GM23338 (cell line): ENCODE measurements at regions not wholly inside any gene's neighbourhood (a gene's known extent, or its start where the extent isn't known, plus 50 kb on each side); places are given as distances from the start of the nearest gene placed in this dataset.

Source experiments
- CREB1 ChIP-seq: fragments of 250-450 bp; sonication (Bioruptor Pico); IDR thresholded peaks from 2 replicates; pipeline ENCODE4 v1.5.0; 2020; ENCODE audit warnings: low read depth, mild to moderate bottlenecking, moderate library complexity
- ETS1 ChIP-seq: IDR thresholded peaks from 2 replicates; pipeline ENCODE4 v1.6.1; 2016; ENCODE audit warnings: antibody characterized with exemption
- EZH2 ChIP-seq: fragments of 200-600 bp; sonication (generic); IDR thresholded peaks from one replicate; pipeline ENCODE4 v1.8.0; 2017; ENCODE audit warnings: antibody characterized with exemption, mild to moderate bottlenecking, low read depth; ENCODE audit not compliant: unreplicated experiment
- EZH2phosphoT487 ChIP-seq: fragments of 200-600 bp; sonication (generic); IDR thresholded peaks from one replicate; pipeline ENCODE4 v1.8.1; 2018; ENCODE audit warnings: antibody characterized with exemption; ENCODE audit not compliant: unreplicated experiment
- JUNB ChIP-seq: IDR thresholded peaks from one replicate; pipeline ENCODE4 v1.6.1; 2016; ENCODE audit warnings: antibody characterized with exemption; ENCODE audit not compliant: unreplicated experiment
- NANOG ChIP-seq: IDR thresholded peaks from 2 replicates; pipeline ENCODE4 v1.6.1; 2016; ENCODE audit warnings: antibody characterized with exemption, borderline replicate concordance
- POLR2AphosphoS5 ChIP-seq: IDR thresholded peaks from 2 replicates; pipeline ENCODE4 v1.6.1; 2016; ENCODE audit warnings: antibody characterized with exemption, low read depth
- STAT1 ChIP-seq: IDR thresholded peaks from one replicate; pipeline ENCODE4 v1.6.1; 2016; ENCODE audit warnings: antibody characterized with exemption; ENCODE audit not compliant: unreplicated experiment
- ZNF114 ChIP-seq: fragments of 250-450 bp; sonication (Bioruptor Pico); IDR thresholded peaks from 2 replicates; pipeline ENCODE4 v1.5.0; 2020; ENCODE audit warnings: mild to moderate bottlenecking, moderate library complexity
- ZNF331 ChIP-seq: fragments of 250-450 bp; sonication (Bioruptor Pico); IDR thresholded peaks from 2 replicates; pipeline ENCODE4 v1.5.0; 2020; ENCODE audit warnings: low read depth, mild to moderate bottlenecking, moderate library complexity
- TF ChIP-seq, protein P1 (sequence below), 2 experiments: fragments of 200-600 bp in 1 of 2; sonication (generic) in 1 of 2; conservative IDR thresholded peaks; 2 replicates each; pipeline versions ENCODE4 v1.5.1 to v1.6.1; 2016 to 2017; ENCODE audit warnings: antibody characterized with exemption in 2 of 2, low read depth in 2 of 2, mild to moderate bottlenecking in 2 of 2, moderate library complexity in 1 of 2
- TF ChIP-seq, protein P2 (sequence below): IDR thresholded peaks from one replicate; pipeline ENCODE4 v1.6.1; 2018; ENCODE audit warnings: antibody characterized with exemption; ENCODE audit not compliant: unreplicated experiment
- TF ChIP-seq, protein P3 (sequence below): fragments of 250-450 bp; sonication (Bioruptor Pico); IDR thresholded peaks from 2 replicates; pipeline ENCODE4 v1.5.0; 2020; ENCODE audit warnings: mild to moderate bottlenecking, moderate library complexity

- no peak for TF ChIP-seq EZH2
- TF ChIP-seq, protein P1, sequence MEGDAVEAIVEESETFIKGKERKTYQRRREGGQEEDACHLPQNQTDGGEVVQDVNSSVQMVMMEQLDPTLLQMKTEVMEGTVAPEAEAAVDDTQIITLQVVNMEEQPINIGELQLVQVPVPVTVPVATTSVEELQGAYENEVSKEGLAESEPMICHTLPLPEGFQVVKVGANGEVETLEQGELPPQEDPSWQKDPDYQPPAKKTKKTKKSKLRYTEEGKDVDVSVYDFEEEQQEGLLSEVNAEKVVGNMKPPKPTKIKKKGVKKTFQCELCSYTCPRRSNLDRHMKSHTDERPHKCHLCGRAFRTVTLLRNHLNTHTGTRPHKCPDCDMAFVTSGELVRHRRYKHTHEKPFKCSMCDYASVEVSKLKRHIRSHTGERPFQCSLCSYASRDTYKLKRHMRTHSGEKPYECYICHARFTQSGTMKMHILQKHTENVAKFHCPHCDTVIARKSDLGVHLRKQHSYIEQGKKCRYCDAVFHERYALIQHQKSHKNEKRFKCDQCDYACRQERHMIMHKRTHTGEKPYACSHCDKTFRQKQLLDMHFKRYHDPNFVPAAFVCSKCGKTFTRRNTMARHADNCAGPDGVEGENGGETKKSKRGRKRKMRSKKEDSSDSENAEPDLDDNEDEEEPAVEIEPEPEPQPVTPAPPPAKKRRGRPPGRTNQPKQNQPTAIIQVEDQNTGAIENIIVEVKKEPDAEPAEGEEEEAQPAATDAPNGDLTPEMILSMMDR (conservative IDR thresholded peaks at IDR 0.05; ENCODE audit: low read depth in 2 of 2): no peak
- no peak for TF ChIP-seq CREB1 (CRISPR knock-in tag)
- TF ChIP-seq, protein P2, sequence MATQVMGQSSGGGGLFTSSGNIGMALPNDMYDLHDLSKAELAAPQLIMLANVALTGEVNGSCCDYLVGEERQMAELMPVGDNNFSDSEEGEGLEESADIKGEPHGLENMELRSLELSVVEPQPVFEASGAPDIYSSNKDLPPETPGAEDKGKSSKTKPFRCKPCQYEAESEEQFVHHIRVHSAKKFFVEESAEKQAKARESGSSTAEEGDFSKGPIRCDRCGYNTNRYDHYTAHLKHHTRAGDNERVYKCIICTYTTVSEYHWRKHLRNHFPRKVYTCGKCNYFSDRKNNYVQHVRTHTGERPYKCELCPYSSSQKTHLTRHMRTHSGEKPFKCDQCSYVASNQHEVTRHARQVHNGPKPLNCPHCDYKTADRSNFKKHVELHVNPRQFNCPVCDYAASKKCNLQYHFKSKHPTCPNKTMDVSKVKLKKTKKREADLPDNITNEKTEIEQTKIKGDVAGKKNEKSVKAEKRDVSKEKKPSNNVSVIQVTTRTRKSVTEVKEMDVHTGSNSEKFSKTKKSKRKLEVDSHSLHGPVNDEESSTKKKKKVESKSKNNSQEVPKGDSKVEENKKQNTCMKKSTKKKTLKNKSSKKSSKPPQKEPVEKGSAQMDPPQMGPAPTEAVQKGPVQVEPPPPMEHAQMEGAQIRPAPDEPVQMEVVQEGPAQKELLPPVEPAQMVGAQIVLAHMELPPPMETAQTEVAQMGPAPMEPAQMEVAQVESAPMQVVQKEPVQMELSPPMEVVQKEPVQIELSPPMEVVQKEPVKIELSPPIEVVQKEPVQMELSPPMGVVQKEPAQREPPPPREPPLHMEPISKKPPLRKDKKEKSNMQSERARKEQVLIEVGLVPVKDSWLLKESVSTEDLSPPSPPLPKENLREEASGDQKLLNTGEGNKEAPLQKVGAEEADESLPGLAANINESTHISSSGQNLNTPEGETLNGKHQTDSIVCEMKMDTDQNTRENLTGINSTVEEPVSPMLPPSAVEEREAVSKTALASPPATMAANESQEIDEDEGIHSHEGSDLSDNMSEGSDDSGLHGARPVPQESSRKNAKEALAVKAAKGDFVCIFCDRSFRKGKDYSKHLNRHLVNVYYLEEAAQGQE: no peak
- no peak for TF ChIP-seq POLR2AphosphoS5
- no peak for TF ChIP-seq JUNB
- no peak for TF ChIP-seq EZH2phosphoT487
- TF ChIP-seq ETS1: no peak
- TF ChIP-seq ZNF331 (CRISPR knock-in tag): no peak
- TF ChIP-seq NANOG: no peak
- TF ChIP-seq STAT1: no peak
- TF ChIP-seq, protein P3, sequence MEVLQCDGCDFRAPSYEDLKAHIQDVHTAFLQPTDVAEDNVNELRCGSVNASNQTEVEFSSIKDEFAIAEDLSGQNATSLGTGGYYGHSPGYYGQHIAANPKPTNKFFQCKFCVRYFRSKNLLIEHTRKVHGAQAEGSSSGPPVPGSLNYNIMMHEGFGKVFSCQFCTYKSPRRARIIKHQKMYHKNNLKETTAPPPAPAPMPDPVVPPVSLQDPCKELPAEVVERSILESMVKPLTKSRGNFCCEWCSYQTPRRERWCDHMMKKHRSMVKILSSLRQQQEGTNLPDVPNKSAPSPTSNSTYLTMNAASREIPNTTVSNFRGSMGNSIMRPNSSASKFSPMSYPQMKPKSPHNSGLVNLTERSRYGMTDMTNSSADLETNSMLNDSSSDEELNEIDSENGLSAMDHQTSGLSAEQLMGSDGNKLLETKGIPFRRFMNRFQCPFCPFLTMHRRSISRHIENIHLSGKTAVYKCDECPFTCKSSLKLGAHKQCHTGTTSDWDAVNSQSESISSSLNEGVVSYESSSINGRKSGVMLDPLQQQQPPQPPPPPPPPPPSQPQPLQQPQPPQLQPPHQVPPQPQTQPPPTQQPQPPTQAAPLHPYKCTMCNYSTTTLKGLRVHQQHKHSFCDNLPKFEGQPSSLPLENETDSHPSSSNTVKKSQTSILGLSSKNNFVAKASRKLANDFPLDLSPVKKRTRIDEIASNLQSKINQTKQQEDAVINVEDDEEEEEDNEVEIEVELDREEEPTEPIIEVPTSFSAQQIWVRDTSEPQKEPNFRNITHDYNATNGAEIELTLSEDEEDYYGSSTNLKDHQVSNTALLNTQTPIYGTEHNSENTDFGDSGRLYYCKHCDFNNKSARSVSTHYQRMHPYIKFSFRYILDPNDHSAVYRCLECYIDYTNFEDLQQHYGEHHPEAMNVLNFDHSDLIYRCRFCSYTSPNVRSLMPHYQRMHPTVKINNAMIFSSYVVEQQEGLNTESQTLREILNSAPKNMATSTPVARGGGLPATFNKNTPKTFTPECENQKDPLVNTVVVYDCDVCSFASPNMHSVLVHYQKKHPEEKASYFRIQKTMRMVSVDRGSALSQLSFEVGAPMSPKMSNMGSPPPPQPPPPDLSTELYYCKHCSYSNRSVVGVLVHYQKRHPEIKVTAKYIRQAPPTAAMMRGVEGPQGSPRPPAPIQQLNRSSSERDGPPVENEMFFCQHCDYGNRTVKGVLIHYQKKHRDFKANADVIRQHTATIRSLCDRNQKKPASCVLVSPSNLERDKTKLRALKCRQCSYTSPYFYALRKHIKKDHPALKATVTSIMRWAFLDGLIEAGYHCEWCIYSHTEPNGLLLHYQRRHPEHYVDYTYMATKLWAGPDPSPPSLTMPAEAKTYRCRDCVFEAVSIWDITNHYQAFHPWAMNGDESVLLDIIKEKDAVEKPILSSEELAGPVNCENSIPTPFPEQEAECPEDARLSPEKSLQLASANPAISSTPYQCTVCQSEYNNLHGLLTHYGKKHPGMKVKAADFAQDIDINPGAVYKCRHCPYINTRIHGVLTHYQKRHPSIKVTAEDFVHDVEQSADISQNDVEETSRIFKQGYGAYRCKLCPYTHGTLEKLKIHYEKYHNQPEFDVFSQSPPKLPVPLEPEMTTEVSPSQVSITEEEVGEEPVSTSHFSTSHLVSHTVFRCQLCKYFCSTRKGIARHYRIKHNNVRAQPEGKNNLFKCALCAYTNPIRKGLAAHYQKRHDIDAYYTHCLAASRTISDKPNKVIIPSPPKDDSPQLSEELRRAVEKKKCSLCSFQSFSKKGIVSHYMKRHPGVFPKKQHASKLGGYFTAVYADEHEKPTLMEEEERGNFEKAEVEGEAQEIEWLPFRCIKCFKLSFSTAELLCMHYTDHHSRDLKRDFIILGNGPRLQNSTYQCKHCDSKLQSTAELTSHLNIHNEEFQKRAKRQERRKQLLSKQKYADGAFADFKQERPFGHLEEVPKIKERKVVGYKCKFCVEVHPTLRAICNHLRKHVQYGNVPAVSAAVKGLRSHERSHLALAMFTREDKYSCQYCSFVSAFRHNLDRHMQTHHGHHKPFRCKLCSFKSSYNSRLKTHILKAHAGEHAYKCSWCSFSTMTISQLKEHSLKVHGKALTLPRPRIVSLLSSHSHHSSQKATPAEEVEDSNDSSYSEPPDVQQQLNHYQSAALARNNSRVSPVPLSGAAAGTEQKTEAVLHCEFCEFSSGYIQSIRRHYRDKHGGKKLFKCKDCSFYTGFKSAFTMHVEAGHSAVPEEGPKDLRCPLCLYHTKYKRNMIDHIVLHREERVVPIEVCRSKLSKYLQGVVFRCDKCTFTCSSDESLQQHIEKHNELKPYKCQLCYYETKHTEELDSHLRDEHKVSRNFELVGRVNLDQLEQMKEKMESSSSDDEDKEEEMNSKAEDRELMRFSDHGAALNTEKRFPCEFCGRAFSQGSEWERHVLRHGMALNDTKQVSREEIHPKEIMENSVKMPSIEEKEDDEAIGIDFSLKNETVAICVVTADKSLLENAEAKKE (CRISPR knock-in tag): no peak
- TF ChIP-seq ZNF114 (CRISPR knock-in tag): no peak
Measured at GRCh38 chr5:38776149-38776896, 69.5 kb upstream of the OSMR start.
